Tibial nerve (tissue), 4 donors: ENCODE measurements at regions not wholly inside any gene's neighbourhood (a gene's known extent, or its start where the extent isn't known, plus 50 kb on each side); places are given as distances from the start of the nearest gene placed in this dataset.

Experiments
- DNase-seq, 2 donors: peaks; one replicate each; pipeline ENCODE4 v3.0.0-alpha.2; 2019; ENCODE audit warnings: low spot score in 2 of 2
- H3K27ac ChIP-seq, 4 donors: fragments of 200-600 bp; sonication (generic) in 3 of 4; one replicate each; pipeline ENCODE4 v1.5.1; 2017 to 2019; ENCODE audit warnings: mild to moderate bottlenecking in 1 of 4
- H3K27me3 ChIP-seq, 2 donors: fragments of 200-600 bp; sonication (generic) in 1 of 2; one replicate each; pipeline versions ENCODE4 v1.5.1 to v1.6.0; 2017 to 2019
- H3K36me3 ChIP-seq, 3 donors: fragments of 200-600 bp; sonication (generic); one replicate each; pipeline ENCODE4 v1.5.1; 2018 to 2019
- H3K4me1 ChIP-seq, 4 donors: fragments of 200-600 bp; sonication (generic) in 3 of 4; one replicate each; pipeline ENCODE4 v1.5.1; 2017 to 2019
- H3K4me3 ChIP-seq, 4 donors: fragments of 200-600 bp; sonication (generic) in 3 of 4; one replicate each; pipeline ENCODE4 v1.5.1; 2017 to 2019; ENCODE audit warnings: mild to moderate bottlenecking in 1 of 4, moderate library complexity in 1 of 4
- H3K9me3 ChIP-seq, 4 donors: fragments of 200-600 bp; sonication (generic) in 3 of 4; one replicate each; pipeline ENCODE4 v1.5.1; 2017 to 2019
- EP300 ChIP-seq, 2 donors: sonication (generic); formaldehyde crosslinking; IDR thresholded peaks; one replicate each; pipeline ENCODE4 v1.6.1; 2017; ENCODE audit warnings: antibody characterized with exemption in 2 of 2, mild to moderate bottlenecking in 1 of 2
- POLR2A ChIP-seq, 2 donors: fragments of 450-650 bp; IDR thresholded peaks; one replicate each; pipeline ENCODE4 v1.6.1; 2017; ENCODE audit warnings: antibody characterized with exemption in 2 of 2, mild to moderate bottlenecking in 2 of 2, moderate library complexity in 2 of 2
- WGBS, 2 donors: methylation state at CpG; one replicate each; pipeline ENCODE4 v1.1.5; 2018; 5-methylcytosine and 5-hydroxymethylcytosine counted together
- TF ChIP-seq, protein P1 (sequence below), 5 experiments: fragments of 200-600 bp in 3 of 5; fragments of 450-650 bp in 2 of 5; sonication (generic) in 3 of 5; IDR thresholded peaks; one replicate each; pipeline ENCODE4 v1.5.1; 2016 to 2019; ENCODE audit warnings: antibody characterized with exemption in 5 of 5, mild to moderate bottlenecking in 3 of 5, moderate library complexity in 2 of 5

DNA sequence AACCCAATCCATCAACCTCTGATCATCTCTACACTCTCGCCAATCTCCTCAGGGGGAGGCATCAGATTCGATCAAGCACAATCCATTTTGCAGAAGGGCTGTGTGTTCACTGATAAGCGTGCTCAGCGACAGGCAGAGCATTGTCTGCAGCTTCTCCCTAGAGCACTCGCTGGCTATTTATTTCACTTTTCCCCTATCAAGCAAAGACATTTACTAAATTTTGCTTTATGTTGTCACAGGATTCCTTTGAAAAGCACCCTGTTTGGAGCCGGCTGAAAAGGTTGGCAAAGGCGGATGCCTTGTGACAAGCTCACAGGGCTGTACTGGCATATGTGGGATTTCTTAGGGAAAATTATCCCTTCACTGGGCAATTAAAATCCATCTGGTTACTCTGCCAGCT lies 1381.5 kb upstream of the TENM4 start:
- DNase-seq, result no peak
- Histone ChIP-seq H3K27me3 (no peaks in the 10 kb centered on the region), H3K9me3 (no peaks in the 10 kb centered on the region), H3K27ac (no peak overlapping the region), H3K36me3 (no peaks in the 10 kb centered on the region), H3K4me1 (no peaks in the 10 kb centered on the region), H3K4me3 (no peak overlapping the region)
- 87 to 91% methylated on average over 7 of the region's 7 CpGs for WGBS, 2 donors
- TF ChIP-seq, protein P1, sequence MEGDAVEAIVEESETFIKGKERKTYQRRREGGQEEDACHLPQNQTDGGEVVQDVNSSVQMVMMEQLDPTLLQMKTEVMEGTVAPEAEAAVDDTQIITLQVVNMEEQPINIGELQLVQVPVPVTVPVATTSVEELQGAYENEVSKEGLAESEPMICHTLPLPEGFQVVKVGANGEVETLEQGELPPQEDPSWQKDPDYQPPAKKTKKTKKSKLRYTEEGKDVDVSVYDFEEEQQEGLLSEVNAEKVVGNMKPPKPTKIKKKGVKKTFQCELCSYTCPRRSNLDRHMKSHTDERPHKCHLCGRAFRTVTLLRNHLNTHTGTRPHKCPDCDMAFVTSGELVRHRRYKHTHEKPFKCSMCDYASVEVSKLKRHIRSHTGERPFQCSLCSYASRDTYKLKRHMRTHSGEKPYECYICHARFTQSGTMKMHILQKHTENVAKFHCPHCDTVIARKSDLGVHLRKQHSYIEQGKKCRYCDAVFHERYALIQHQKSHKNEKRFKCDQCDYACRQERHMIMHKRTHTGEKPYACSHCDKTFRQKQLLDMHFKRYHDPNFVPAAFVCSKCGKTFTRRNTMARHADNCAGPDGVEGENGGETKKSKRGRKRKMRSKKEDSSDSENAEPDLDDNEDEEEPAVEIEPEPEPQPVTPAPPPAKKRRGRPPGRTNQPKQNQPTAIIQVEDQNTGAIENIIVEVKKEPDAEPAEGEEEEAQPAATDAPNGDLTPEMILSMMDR (IDR thresholded peaks at IDR 0.05), result no peak
- TF ChIP-seq POLR2A (IDR thresholded peaks at IDR 0.05) (no peak), EP300 (IDR thresholded peaks at IDR 0.05) (no peak)

- no peaks in the 10 kb centered on the region for H3K36me3 ChIP-seq
- H3K27ac ChIP-seq, result no peak overlapping the region
- 91 to 97% methylated on average over 1 of the region's 1 CpG for WGBS, 2 donors
- H3K4me3 ChIP-seq, result no peak overlapping the region
- H3K27me3 ChIP-seq, result no peaks in the 10 kb centered on the region
- H3K9me3 ChIP-seq, result no peaks in the 10 kb centered on the region
- TF ChIP-seq POLR2A (IDR thresholded peaks at IDR 0.05) (no peak), EP300 (IDR thresholded peaks at IDR 0.05) (no peak)
- TF ChIP-seq, protein P1 (IDR thresholded peaks at IDR 0.05), result no peak
- no peak for DNase-seq
- no peaks in the 10 kb centered on the region for H3K4me1 ChIP-seq
Observed at GRCh38 chr11:80819271-80819670, 1378.4 kb upstream of the TENM4 start.

GRCh38 chr11:80816966-80817365 lies 1376.1 kb upstream of the TENM4 start:
- WGBS, 2 donors, result 63 to 65% methylated on average over 4 of the region's 4 CpGs

DNA sequence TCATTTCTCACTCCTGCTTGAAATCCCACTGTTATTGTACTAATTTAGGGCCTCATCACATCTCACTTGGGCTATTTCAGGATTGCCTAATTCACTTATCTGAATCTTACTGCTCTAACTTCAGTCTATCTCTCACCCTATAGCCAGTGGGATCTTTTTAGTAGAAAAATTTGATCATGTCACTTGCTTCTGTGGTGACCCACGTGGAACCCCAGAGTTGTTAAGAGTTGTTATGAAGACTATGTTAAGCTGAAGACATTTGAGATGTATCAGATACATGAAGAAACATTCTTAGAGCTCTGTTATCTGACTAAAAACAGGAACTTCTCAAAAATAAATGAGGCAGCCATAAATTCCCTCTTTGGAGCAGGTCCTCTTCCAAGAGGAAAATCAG lies 1375.6 kb upstream of the TENM4 start:
- 67 to 92% methylated on average over 1 of the region's 1 CpG for WGBS, 2 donors
- TF ChIP-seq POLR2A (IDR thresholded peaks at IDR 0.05), result no peak
- TF ChIP-seq, protein P1 (IDR thresholded peaks at IDR 0.05), result no peak
- no peak for TF ChIP-seq EP300 (IDR thresholded peaks at IDR 0.05)
- no peaks in the 10 kb centered on the region for H3K9me3 ChIP-seq
- no peaks in the 10 kb centered on the region for H3K36me3 ChIP-seq
- no peak for DNase-seq
- no peak overlapping the region for H3K4me3 ChIP-seq
- no peaks in the 10 kb centered on the region for H3K4me1 ChIP-seq
- H3K27me3 ChIP-seq, result no peaks in the 10 kb centered on the region
- H3K27ac ChIP-seq, result no peak overlapping the region

More at GRCh38 chr11:80816966-80817365, 1376.1 kb upstream of the TENM4 start:
- Histone ChIP-seq H3K36me3 (no peaks in the 10 kb centered on the region), H3K9me3 (no peaks in the 10 kb centered on the region), H3K27ac (no peak overlapping the region), H3K27me3 (no peaks in the 10 kb centered on the region), H3K4me1 (no peaks in the 10 kb centered on the region), H3K4me3 (no peak overlapping the region)
- DNase-seq, result no peak
- TF ChIP-seq EP300 (IDR thresholded peaks at IDR 0.05) (no peak), POLR2A (IDR thresholded peaks at IDR 0.05) (no peak)
- TF ChIP-seq, protein P1 (IDR thresholded peaks at IDR 0.05), result no peak

GRCh38 chr11:80815752-80816453 lies 1375.1 kb upstream of the TENM4 start:
- Histone ChIP-seq H3K4me3 (no peak overlapping the region), H3K27me3 (no peaks in the 10 kb centered on the region), H3K9me3 (no peaks in the 10 kb centered on the region), H3K36me3 (no peaks in the 10 kb centered on the region), H3K4me1 (no peaks in the 10 kb centered on the region), H3K27ac (no peak overlapping the region)
- TF ChIP-seq EP300 (IDR thresholded peaks at IDR 0.05), result no peak
- TF ChIP-seq, protein P1 (IDR thresholded peaks at IDR 0.05), result no peak
- no peak for DNase-seq
- 70 to 72% methylated on average over 3 of the region's 3 CpGs for WGBS, 2 donors
